D721Med (cell line): ENCODE measurements at regions not wholly inside any gene's neighbourhood (a gene's known extent, or its start where the extent isn't known, plus 50 kb on each side); places are given as distances from the start of the nearest gene placed in this dataset.
"Not testable (repeated sequence)": the region's sequence is repeated elsewhere in the genome, so short reads cannot be mapped to it uniquely, and the experiment has no call there.

Experiments
- DNase-seq: peaks from one replicate; pipeline ENCODE4 v3.0.0; 2011; ENCODE audit warnings: low spot score; ENCODE audit not compliant: insufficient read length
- FAIRE-seq: peaks from 2 replicates; lab custom pipeline; 2011; peaks lifted over from hg19 to GRCh38; lab: Jason Lieb, UNC
- TF ChIP-seq, protein P1 (sequence below): IDR thresholded peaks from 2 replicates; pipeline ENCODE4 v1.5.1; 2012; ENCODE audit warnings: mild to moderate bottlenecking, control low read depth; ENCODE audit not compliant: insufficient read depth; ENCODE audit errors: missing control alignments

DNA sequence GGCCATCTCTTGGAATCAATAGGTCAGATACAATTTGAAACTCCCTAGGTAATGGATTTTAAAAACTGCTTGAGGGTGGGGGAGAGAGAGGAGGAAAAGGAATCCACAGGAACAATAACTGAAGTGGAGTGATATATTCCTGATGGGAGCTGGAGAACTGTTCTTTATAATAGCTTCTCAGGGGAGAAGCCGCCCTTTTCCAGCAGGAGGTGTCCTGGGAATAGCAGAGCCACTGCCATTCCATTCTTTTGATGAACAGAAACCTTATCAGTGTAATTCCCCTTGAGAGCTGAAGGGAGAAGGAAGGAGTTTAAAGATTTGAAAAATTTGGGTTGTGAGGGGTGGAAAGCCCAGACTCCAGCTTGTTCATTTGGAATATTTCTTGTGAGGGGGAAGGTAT lies 504.9 kb upstream of the DPH6 start:
- TF ChIP-seq, protein P1, sequence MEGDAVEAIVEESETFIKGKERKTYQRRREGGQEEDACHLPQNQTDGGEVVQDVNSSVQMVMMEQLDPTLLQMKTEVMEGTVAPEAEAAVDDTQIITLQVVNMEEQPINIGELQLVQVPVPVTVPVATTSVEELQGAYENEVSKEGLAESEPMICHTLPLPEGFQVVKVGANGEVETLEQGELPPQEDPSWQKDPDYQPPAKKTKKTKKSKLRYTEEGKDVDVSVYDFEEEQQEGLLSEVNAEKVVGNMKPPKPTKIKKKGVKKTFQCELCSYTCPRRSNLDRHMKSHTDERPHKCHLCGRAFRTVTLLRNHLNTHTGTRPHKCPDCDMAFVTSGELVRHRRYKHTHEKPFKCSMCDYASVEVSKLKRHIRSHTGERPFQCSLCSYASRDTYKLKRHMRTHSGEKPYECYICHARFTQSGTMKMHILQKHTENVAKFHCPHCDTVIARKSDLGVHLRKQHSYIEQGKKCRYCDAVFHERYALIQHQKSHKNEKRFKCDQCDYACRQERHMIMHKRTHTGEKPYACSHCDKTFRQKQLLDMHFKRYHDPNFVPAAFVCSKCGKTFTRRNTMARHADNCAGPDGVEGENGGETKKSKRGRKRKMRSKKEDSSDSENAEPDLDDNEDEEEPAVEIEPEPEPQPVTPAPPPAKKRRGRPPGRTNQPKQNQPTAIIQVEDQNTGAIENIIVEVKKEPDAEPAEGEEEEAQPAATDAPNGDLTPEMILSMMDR: no peak
- DNase-seq (no peak), FAIRE-seq (no peak)

DNA sequence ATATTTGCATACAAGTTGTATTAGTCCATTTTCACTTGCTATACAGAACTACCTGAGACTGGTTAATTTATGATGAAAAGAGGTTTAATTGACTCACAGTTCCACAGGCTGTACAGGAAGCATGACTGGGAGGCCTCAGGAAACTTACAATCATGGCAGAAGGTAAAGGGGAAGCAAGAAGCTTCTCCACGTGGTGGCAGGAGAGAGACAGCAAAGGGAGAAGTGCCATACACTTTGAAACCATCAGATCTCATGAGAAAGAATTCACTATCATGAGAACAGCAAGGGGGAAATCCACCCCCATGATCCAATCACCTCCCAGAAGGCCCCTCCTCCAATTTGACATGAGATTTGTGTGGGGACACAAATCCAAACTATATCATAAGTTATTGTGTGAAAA lies 506.7 kb upstream of the DPH6 start:
- TF ChIP-seq, protein P1: peak; percentile 17
- FAIRE-seq, DNase-seq: not testable (repeated sequence)

DNA sequence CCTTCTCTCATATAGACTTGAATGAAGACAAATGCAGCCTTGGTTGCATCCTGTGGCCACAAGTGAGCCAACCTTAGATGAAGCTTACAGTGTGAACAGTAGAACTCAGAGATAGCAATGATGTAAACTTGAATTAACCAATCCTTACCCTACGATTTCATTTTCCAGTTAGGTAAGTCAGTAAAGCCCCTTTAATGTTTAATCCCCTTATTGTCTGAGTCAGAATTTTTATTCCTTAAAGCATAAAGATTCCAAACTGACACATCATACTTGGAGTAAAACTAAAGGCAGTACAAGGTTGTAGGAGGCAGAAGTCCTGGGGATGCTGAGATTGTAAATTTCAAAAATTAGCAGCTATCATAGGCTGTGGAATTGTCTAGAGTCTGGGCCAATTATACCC lies 507.8 kb upstream of the DPH6 start:
- FAIRE-seq (no peak), DNase-seq (no peak)
- TF ChIP-seq, protein P1: no peak

DNA sequence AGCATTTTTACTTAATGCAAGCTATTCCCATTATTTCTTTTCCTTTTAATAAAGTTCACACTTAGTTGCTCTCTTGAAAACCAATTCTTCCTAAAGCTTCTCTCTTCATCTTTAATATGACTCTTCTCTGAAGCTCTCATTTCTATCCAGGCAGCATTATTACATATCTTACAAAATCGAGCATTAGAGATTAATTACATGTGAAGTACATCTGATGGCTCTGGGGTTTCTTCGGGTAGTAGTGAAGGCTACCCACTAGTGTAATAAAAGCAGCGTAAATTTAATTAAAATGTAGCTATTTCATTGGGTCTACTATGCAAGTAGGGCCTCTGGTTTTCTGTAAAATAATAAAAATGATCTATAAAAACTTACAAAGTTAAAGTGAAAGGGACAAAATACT lies 513.6 kb upstream of the DPH6 start:
- TF ChIP-seq, protein P1: no peak
- DNase-seq (no peak), FAIRE-seq (no peak)

DNA sequence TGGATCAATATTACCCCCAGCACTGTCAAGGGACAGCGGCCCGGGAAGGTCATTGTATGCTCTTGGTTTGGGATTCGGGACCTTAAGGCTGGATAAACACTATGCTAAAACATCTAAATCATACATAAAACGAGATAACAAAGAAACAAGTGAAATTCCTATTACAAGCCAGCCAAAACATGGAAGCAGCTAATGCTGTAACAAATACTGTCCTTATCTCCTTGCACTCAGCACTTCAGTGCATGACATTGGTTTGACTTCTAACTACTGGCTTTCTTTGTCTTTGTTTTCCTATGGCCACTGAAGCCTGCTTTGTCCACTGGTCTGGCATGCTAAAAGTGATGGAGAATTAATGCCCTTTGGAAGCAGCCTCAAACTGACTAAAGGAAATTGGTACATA lies 516.4 kb upstream of the DPH6 start:
- no peak for DNase-seq
- FAIRE-seq: no peak
- TF ChIP-seq, protein P1: no peak

DNA sequence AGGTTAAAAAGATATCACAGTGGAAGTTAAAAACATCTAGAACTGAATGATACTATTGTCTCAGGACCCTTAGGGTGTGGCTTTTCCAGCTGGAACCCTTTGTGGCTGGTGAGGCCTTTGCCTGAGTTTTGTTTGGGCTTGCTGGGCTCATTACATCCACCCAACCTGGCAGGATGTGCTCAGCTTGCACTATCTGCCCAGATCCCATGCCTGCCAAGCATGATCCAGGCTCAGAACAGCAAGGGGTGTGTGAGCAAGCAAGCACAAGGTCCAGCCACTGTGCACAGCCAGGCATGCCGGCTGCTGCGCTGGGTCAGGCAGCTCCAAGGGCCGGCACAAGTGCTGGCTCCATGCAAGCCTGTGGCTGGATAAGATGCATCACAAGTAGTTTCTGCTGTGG lies 512.7 kb upstream of the CDIN1 start:
- TF ChIP-seq, protein P1: no peak
- DNase-seq: no peak
- FAIRE-seq: no peak

DNA sequence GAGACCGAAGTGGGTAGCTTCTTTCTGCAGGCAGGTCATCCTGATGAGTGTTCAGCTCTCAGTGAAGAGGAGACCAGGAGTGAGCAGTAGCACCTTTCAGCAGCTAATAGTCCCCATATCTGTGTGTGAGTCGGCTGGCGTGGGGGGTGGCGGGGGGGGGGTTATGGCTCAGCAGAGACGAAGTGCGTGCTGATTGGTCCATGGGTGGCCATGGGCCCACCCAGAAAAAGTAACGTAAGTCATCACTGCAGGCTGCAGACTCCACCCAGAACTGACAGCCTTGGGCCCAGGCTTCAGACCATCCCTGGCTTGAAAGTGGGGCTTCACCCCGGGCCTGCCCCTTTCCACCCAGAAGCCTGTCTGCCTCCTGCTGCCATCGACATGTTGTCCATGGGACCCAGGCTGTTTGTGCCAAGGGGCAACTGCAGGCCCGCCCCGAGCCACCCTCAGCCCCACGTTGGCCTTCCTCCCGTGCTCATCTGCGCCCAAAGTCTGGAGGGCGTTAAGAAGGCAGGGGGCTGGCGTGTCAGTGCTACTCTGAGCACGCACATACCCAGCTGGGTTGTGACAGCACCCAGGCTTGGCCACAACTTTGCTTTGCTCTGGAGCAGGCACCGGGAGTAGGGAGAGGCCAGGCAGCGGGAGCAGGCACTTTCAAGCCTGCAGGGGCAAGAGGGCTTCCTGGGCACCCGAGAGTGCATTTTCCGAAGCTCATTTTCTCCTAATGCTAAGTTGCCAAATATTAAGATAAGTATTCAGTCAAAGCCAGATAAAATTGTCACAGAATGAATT lies 511.7 kb upstream of the CDIN1 start:
- FAIRE-seq (no peak), DNase-seq (no peak)
- TF ChIP-seq, protein P1: no peak
